GM18909 (cell line): ENCODE measurements at regions not wholly inside any gene's neighbourhood (a gene's known extent, or its start where the extent isn't known, plus 50 kb on each side); places are given as distances from the start of the nearest gene placed in this dataset.
"Not testable (repeated sequence)": the region's sequence is repeated elsewhere in the genome, so short reads cannot be mapped to it uniquely, and the experiment has no call there.

Experiments
- ATAC-seq: cut with Tn5 transposase; IDR thresholded peaks from one replicate; pipeline ENCODE4 v1.9.1; 2021; ENCODE audit warnings: mild to moderate bottlenecking; ENCODE audit not compliant: unreplicated experiment, poor library complexity

DNA sequence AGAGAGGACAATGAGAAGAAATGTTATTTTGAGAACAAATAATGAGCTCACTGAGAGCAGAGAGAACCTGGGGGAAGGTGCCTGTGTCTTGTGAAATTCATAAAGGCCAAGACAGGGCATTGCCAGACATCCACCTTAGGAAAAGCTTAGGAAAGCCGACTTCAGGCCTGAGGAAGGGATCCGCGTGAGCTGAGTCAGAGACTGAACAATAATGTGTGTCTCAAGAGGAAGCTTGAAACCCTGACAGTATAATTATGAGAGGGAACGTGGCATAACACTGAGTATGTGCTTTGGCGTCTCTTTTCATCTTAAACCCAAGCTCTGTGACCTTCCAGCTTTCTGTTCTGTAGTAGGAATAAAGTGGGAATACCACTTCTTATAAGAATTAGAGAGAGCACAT, 307.2 kb downstream of the ACTR3B start:
- ATAC-seq = no peak

DNA sequence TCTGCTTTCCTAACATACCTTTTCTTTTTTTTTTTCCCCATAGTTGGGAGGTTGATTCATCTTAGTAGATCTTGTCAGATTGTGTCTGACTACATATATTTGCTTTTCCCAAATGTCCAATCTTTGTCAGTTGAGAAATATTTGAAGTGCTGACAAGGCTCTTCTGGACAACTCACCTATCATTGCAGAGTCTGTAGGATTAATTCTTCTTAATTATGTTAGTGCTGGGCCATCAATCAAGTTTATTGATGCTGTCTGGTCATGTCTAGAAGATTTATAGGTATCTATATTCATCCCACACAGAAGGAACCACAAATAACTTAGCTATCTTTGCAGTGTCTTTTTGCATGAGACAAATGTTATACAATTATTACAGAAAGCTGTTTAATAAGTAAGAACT, 310.6 kb downstream of the ACTR3B start:
- no peak for ATAC-seq

DNA sequence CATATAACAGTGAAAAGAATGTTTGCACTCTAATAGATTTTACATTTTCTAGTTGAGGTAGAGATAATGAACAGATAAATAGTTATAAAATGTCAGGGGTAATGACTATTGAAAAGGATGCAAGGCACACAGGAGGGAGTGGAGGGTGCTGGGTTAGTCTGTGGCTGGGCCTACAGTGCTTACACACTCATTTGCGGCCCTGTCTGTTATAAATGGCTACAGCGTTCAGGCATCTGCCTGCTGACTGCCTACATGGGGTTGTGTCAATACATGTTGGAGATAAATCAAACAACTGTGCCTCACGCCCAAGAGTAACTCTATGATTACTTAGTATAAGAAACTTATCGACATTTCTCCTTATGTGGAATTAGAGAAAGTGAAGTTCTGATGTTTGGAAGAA, 313.3 kb downstream of the ACTR3B start:
- ATAC-seq = no peak

GRCh38 chr7:153076289-153076688, 316.7 kb downstream of the ACTR3B start:
- ATAC-seq = not testable (repeated sequence)

- ATAC-seq = no peak
Measured at GRCh38 chr7:153081496-153081895, 321.9 kb downstream of the ACTR3B start.

- no peak for ATAC-seq
Measured at GRCh38 chr7:153084278-153084677, 324.7 kb downstream of the ACTR3B start.

DNA sequence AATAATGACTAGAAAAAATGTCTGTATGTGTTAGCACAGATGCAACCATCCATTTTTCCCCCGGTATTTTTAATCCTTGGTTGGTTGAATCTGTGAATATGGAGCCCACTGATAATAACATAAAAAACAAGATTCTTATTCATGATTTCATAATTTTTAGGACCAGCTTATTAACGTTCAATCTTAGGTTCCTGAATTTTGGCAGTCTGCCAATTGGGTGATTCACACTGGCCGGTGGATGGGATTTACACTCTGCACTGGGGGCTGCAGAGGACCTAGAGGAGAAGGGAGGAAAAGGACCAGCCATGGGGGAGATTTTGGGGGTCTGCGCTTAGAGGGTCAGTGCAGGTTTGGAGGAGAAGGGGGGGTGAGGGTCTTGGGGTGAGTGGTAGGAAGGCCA, 327.9 kb downstream of the ACTR3B start:
- no peak for ATAC-seq

DNA sequence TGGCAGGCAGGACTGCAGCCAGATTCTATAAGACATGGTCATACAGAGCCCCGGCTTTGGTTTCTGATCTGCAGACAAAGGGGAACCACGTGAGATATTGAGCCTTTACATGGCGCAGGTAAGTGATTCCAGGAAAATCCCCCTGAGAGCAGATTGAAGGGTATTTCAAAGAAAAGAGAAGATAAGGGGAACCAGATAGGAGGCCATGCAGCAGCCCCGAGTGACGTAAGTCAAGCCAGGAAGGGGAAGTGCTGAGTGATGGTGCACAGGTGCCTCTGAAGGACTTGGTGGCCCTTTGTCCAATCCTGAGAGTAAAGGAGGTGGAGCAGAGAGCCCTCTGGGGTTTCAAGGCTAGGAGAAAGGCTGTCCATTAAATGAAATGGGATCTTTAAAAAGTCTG, 329.0 kb downstream of the ACTR3B start:
- ATAC-seq = no peak

DNA sequence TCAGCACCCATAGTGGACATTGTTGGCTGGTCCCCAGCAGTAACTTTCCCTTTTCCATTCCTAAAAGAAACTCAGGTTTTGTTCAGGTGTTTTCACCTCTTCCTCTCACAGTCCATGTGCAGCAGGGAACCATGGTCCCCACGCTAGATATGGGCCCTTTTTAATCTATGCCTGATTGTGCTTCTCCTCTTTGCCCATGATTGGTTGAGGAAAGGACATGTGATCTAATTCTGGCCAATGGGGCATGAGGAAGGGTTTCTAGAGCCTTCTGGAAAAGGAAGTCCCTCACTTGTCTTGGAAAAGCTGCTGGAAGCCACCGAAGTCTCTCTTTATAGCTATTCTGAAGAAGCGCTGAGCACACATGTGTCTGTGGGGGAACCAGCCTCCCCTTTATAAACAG, 330.7 kb downstream of the ACTR3B start:
- ATAC-seq = no peak

DNA sequence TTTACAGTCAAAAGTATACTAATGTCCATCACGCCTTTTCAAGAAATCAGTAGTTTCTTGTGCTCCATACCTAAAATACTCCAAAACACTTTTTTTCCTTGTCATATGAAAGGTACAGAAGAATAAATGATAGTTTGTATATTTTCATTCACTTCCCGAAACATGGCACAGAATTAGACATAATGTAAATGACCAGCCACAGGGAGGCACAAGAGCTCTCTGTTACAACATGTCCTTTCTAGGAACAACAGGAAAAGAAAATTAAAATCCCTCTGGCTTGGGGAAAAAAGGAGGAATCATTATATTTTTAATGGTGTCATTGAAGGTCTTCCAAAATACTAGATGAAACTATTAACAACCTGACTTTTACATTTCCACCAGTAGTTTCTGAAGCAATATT, 331.2 kb downstream of the ACTR3B start:
- ATAC-seq = no peak

- ATAC-seq = no peak
Measured at GRCh38 chr7:153091477-153091876, 331.9 kb downstream of the ACTR3B start.

GRCh38 chr7:153097511-153098201, 338.1 kb downstream of the ACTR3B start:
- no peak for ATAC-seq

DNA sequence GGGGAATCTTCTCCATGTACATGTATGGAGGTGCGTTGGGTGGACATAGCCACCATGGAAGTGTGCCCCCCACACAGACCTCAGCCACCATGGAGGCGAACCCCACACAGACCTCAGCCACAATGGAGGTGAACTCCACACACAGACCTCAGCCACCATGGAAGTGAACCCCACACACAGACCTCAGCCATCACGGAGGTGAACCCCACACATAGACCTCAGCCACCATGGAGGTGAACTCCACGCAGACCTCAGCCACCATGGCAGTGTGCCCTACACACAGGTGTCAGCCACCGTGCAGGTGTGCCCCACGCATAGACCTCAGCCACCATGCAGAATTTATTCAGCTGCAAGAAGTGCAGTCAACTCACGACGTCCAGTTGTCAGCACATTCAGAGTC, 339.7 kb downstream of the ACTR3B start:
- ATAC-seq = no peak

DNA sequence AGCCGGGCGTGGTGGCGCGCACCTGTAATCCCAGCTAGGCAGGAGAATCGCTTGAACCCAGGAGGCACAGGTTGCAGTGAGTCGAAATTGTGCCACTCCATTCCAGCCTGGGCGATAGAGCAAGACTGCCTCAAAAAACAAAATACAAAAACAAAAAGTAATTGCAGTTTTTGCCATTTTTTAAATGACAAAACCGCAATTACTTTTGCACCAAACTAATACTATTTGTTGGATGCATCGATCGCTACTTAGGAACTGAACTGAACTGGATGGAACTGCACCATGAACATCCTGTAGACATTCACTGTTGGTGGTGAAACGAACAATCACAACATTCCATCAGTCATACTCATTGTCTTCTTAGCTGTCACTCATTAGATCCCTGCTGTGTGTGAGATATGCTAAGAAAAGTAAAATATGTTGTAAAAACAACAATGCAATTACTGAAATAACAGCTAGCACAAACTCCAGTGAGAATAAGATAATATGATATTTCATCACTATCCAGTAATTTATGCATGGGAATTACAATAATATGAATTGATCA, 341.2 kb downstream of the ACTR3B start:
- ATAC-seq = no peak

DNA sequence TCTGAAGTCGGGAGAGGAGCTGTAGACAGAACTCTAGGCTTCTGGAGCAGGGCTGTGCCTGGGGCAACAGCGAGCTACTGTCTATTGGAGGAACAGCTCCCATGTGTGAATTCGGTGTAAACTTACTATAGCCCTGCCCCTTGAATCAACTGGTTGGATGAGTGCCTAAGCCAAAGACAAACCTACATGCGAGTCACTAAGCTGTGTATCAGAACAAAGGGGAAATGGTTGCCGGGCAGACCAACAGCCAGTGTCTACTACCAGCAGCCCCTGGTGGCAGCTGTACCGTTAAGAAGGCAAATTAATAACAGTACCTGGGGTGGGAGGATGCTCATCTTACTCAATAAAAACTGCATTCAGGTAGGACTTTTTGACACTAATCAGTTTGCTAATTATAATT, 343.6 kb downstream of the ACTR3B start:
- no peak for ATAC-seq

- no peak for ATAC-seq
Measured at GRCh38 chr7:153107826-153108225, 348.3 kb downstream of the ACTR3B start.

- no peak for ATAC-seq
Measured at GRCh38 chr7:153109566-153109965, 350.0 kb downstream of the ACTR3B start.

GRCh38 chr7:153110606-153111005, 351.1 kb downstream of the ACTR3B start:
- ATAC-seq = no peak

DNA sequence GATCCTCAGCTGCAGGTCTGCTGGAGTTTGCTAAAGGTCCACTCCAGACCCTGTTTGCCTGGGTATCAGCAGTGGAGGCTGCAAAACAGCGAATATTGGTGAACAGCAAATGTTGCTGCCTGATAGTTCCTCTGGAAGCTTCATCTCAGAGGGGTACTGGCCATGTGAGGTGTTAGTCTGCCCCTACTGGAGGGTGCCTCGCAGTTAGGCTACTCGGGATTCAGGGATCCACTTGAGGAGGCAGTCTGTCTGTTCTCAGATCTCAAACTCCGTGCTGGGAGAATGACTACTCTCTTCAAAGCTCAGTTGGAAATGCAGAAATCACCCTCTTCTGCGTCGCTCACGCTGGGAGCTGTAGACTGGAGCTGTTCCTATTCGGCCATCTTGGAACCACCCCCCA, 362.7 kb downstream of the ACTR3B start:
- ATAC-seq = not testable (repeated sequence)

- ATAC-seq = no peak
Measured at GRCh38 chr7:153130052-153130451, 370.5 kb downstream of the ACTR3B start.

DNA sequence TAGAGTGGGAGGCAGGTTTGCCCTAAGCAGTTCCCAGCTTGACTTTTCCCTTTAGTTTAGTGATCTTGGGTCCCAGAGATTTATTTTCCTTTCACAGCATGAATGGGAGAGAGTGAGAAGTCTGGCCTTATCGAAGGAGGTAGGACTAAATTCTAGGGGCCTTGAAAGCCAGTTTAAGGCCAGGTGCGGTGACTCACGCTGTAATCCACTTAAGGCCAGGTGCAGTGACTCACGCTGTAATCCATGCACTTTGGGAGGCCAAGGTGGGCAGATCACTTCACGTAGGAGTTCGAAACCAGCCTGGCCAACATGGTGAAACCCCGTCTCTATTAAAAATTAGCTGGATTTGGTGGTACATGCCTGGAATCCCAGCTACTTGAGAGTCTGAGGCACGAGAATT, 392.2 kb downstream of the ACTR3B start:
- ATAC-seq = no peak

GRCh38 chr7:153152801-153153422, 393.4 kb downstream of the ACTR3B start:
- ATAC-seq = no peak
